Fibroblast of lung (primary cell): ENCODE measurements at regions not wholly inside any gene's neighbourhood (a gene's known extent, or its start where the extent isn't known, plus 50 kb on each side); places are given as distances from the start of the nearest gene placed in this dataset.

Source experiments
- CTCF ChIP-seq, 2 donors: IDR thresholded peaks in 1 of 2; conservative IDR thresholded peaks in 1 of 2; 1 replicate in 1 of 2; 2 replicates in 1 of 2; pipeline ENCODE4 v1.5.1; 2011 to 2012; ENCODE audit warnings: low read length in 2 of 2, control low read depth in 1 of 2, inconsistent platforms in 1 of 2, low read depth in 1 of 2, mild to moderate bottlenecking in 1 of 2
- EZH2 ChIP-seq: IDR thresholded peaks from 2 replicates; pipeline ENCODE4 v1.5.1; 2012; ENCODE audit warnings: low read length, control low read depth, mild to moderate bottlenecking; ENCODE audit errors: missing control alignments

- no peak for TF ChIP-seq CTCF (conservative IDR thresholded peaks at IDR 0.05 in 1 of 2, IDR thresholded peaks at IDR 0.05 in 1 of 2; ENCODE audit: low read depth in 1 of 2, low read length in 2 of 2)
- no peak for TF ChIP-seq EZH2
Observed at GRCh38 chr1:80624682-80625081, 1176.1 kb upstream of the ADGRL2 start.
